ENCODE measurements at regions not wholly inside any gene's neighbourhood (a gene's known extent, or its start where the extent isn't known, plus 50 kb on each side); places are given as distances from the start of the nearest gene placed in this dataset.

DNA sequence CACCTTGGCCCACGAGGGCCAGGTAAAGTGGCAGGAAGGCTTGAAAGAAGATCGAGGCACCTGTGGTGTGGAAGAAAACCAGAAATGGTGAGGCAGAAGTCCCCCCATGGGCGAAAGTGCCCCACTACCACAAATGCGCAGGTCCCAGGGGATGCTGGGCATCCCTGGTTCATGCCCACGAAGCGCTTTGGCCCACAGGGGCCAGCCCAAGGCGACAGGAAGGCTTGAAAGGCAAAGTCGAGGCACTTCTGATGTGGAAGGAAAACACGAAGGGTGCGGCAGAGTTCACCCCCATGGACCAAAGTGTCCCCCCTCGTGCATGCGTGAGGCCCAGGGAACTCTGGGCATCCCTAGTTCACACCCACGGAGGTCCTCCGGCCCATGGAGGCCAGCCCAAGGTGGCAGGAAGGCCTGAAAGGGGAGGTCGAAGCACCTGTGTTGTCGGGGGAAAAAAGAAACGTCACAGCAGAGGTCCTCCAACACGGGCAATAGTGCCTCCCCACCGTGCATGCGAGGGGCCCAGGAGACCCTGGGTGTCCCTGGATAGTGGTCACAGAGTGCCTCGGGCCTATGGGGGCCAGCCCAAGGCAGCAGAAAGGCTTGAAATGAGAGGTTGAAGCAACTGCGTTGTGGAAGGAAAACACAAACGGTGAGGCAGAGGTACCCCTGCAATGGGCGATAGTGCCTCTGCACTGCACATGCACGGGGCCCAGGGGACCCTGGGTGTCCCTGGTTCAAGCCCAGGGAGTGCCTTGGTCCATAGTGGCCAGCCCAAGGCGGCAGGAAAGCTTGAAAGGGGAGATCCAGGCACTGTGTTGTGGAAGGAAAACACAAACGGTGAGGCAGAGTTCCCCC lies 373.9 kb downstream of the ALG10 start:
- no peak for DNase-seq

DNA sequence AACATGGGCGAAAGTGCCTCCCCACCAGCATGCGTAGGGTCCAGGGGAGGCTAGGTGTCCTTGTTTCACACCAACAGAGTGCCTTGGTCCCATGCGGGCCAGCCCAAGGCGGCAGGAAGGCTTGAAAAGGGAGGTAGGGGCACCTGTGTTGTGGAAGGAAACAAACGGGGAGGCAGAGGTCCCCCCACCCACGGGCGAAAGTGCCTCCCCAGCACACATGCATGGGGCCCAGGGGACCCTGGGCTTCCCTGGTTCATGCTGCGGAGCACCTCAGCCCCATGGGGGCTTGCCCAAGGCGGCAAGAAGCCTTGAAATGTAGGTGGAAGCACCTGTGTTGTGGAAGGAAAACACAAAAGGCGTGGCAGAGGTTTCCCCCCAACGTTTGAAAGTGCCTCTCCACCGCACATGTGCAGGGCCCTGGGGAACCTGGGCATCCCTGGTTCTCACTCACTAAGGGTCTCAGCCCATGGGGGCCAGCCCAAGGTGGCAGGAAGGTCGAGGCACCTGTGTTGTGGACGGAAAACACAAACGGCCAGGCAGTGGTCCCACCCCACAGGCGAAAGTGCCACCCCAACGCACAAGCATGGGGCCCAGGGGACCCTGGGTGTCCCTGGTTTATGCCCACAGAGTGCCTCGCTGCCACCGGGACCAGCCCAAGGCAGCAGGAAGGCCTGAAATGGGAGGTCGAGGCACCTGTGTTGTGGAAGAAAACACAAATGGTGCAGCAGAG lies 374.7 kb downstream of the ALG10 start:
- DNase-seq: no peak

- no peak for DNase-seq
These were observed 375.5 kb downstream of the ALG10 start for GRCh38 chr12:34397591-34398365.

- DNase-seq: no peak
These were observed 376.0 kb downstream of the ALG10 start for GRCh38 chr12:34398366-34398705.

- DNase-seq: no peak
These were observed 376.7 kb downstream of the ALG10 start for GRCh38 chr12:34398706-34399630.

- no peak for DNase-seq
These were observed 377.5 kb downstream of the ALG10 start for GRCh38 chr12:34399631-34400410.

GRCh38 chr12:34400411-34400881 lies 378.1 kb downstream of the ALG10 start:
- DNase-seq: no peak

DNA sequence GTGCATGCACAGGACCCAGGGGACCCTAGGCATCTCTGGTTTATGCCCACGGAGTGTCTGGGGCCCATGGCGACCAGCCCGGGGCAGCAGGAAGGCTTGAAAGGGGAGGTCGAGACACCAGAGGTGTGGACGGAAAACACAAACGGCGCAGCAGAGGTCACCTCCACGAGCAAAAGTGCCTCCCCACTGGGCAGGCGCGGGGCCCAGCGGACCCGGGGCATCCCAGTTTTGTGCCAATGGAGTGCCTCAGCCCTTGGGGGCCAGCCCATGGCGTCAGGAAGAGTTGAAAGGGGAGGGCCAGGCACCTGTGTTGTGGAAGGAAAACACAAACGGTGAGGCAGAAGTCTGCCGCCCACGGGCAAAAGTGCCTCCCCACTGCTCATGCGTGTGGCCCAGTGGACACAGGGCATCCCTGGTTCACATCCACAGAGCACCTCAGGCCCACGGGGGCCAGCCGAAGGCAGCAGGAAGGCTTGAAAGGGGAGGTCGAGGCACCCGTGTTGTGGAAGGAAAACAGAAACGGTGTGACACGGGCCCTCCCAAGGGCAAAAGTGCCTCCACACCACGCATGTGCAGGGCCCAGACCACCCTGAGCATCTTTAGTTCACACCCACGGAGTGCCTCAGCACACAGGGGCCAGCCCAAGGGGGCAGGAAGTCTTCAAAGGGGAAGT lies 378.8 kb downstream of the ALG10 start:
- no peak for DNase-seq

GRCh38 chr12:34401659-34402227 lies 379.4 kb downstream of the ALG10 start:
- no peak for DNase-seq

GRCh38 chr12:34402228-34402898 lies 380.1 kb downstream of the ALG10 start:
- no peak for DNase-seq

- DNase-seq: no peak
These were observed 380.8 kb downstream of the ALG10 start for GRCh38 chr12:34402899-34403705.

GRCh38 chr12:34403706-34404376 lies 381.5 kb downstream of the ALG10 start:
- DNase-seq: no peak

GRCh38 chr12:34404377-34405285 lies 382.3 kb downstream of the ALG10 start:
- no peak for DNase-seq

DNA sequence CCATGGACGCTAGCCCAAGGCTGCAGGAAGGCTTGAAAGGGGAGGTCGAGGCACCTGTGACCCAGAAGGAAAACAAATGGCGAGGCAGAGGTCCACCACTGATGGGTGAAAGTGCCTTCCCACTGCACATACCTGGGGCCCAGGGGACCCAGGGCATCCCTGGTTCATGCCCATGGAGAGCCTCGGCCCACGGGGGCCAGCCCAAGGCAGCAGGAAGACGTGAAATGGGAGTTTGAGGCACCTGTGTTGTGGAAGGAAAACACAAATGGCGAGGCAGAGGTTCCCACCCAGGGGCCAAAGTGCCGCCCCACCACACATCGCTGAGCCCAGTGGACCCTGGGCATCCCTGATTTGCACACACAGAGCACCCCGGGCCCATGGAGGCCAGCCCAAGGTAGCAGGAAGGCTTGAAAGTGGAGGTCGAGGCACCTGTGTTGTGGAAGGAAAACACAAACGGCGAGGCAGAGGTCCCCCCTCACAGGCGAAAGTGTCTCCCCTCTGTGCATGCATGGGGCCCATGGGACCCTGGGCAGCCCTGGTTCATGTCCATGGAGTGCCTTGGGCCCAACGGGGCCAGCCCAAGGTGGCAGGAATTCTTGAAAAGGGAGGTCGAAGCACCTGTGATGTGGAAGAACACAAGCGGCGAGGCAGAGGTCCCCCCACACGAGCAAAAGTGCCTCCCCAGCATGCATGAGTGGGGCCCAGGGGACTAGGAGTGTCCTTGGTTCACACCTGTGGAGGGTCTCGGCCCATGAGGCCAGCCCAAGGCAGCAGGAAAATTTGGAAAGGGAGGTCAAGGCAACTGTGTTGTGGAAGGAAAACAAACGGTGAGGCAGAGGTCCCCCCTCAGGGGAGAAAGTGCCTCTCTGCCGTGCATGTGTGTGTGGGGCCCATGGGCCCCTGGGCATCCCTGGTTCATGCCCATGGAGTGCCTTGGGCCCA lies 383.3 kb downstream of the ALG10 start:
- DNase-seq: no peak

All from muscle of back (tissue), 3 donors.